HEK293 (cell line): ENCODE measurements at regions not wholly inside any gene's neighbourhood (a gene's known extent, or its start where the extent isn't known, plus 50 kb on each side); places are given as distances from the start of the nearest gene placed in this dataset.

Experiments used
- CTCF ChIA-PET: fragments of 350-600 bp; formaldehyde crosslinking; extraction: SDS; loops from one replicate; lab custom pipeline; 2021; ENCODE audit warnings: antibody characterized with exemption; lab: Yijun Ruan, JAX
- POLR2A ChIA-PET: fragments of 300-600 bp; formaldehyde crosslinking; extraction: SDS; loops from one replicate; lab custom pipeline; 2020; ENCODE audit warnings: antibody characterized with exemption, inconsistent platforms; lab: Yijun Ruan, JAX
- H3K27ac ChIP-seq: fragments of 200-500 bp; sonication (Bioruptor generic); 2 replicates; pipeline ENCODE4 v1.5.1; 2014; ENCODE audit warnings: low read depth, low read length, control low read depth, inconsistent platforms; ENCODE audit errors: extremely low read depth
- H3K36me3 ChIP-seq, 2 experiments: fragments of 200-500 bp in 1 of 2; sonication (Bioruptor generic) in 1 of 2; 1 replicate in 1 of 2; 2 replicates in 1 of 2; pipeline ENCODE4 v1.5.1; 2014 to 2017; ENCODE audit warnings: inconsistent platforms in 2 of 2, low read length in 2 of 2; ENCODE audit not compliant: control insufficient read depth in 2 of 2, insufficient read depth in 1 of 2
- H3K4me1 ChIP-seq: fragments of 200-500 bp; sonication (Bioruptor generic); 2 replicates; pipeline ENCODE4 v1.5.1; 2014; ENCODE audit warnings: mild to moderate bottlenecking, low read length, inconsistent platforms; ENCODE audit not compliant: control insufficient read depth, insufficient read depth
- H3K4me3 ChIP-seq: 2 replicates; pipeline ENCODE4 v1.5.1; 2011; ENCODE audit warnings: low read depth, mild to moderate bottlenecking, control low read depth, low read length, moderate library complexity
- H3K9me3 ChIP-seq: fragments of 200-500 bp; sonication (Bioruptor generic); 2 replicates; pipeline ENCODE4 v1.5.1; 2014; ENCODE audit warnings: low read depth, low read length, inconsistent platforms; ENCODE audit not compliant: control insufficient read depth, insufficient read depth
- BCL11A ChIP-seq: fragments of 450-650 bp; formaldehyde crosslinking; IDR thresholded peaks from 2 replicates; pipeline ENCODE4 v1.5.1; 2016; ENCODE audit warnings: low read depth, missing biosample characterization, missing genetic modification characterization
- INSM2 ChIP-seq: fragments of 450-650 bp; formaldehyde crosslinking; IDR thresholded peaks from 2 replicates; pipeline ENCODE4 v1.5.1; 2016; ENCODE audit warnings: missing biosample characterization, missing genetic modification characterization
- PATZ1 ChIP-seq: fragments of 450-650 bp; formaldehyde crosslinking; IDR thresholded peaks from 2 replicates; pipeline ENCODE4 v1.5.1; 2016; ENCODE audit warnings: missing biosample characterization, missing genetic modification characterization
- PRDM2 ChIP-seq: fragments of 450-650 bp; formaldehyde crosslinking; IDR thresholded peaks from 2 replicates; pipeline ENCODE4 v1.5.1; 2016; ENCODE audit warnings: missing biosample characterization, missing genetic modification characterization, borderline replicate concordance
- SP3 ChIP-seq: fragments of 450-650 bp; formaldehyde crosslinking; IDR thresholded peaks from 2 replicates; pipeline ENCODE4 v1.5.1; 2016; ENCODE audit warnings: missing biosample characterization, missing genetic modification characterization
- TRIM28 ChIP-seq: IDR thresholded peaks from 2 replicates; pipeline ENCODE4 v1.6.1; 2011; ENCODE audit warnings: low read length, control low read depth, borderline replicate concordance
- ZBTB7A ChIP-seq: fragments of 450-650 bp; formaldehyde crosslinking; IDR thresholded peaks from 2 replicates; pipeline ENCODE4 v1.5.1; 2016; ENCODE audit warnings: low read depth, missing biosample characterization, missing genetic modification characterization
- ZFP69B ChIP-seq: fragments of 450-650 bp; formaldehyde crosslinking; IDR thresholded peaks from 2 replicates; pipeline ENCODE4 v1.5.1; 2016; ENCODE audit warnings: missing biosample characterization, missing genetic modification characterization
- ZNF140 ChIP-seq: fragments of 450-650 bp; formaldehyde crosslinking; IDR thresholded peaks from 2 replicates; pipeline ENCODE4 v1.5.1; 2016; ENCODE audit warnings: missing biosample characterization, missing genetic modification characterization
- ZNF214 ChIP-seq: fragments of 450-650 bp; formaldehyde crosslinking; IDR thresholded peaks from 2 replicates; pipeline ENCODE4 v1.5.1; 2017; ENCODE audit warnings: missing biosample characterization, mild to moderate bottlenecking, missing genetic modification characterization, borderline replicate concordance
- ZNF24 ChIP-seq: fragments of 450-650 bp; formaldehyde crosslinking; IDR thresholded peaks from 2 replicates; pipeline ENCODE4 v1.5.1; 2016; ENCODE audit warnings: missing biosample characterization, missing genetic modification characterization
- ZNF280C ChIP-seq: fragments of 450-650 bp; formaldehyde crosslinking; IDR thresholded peaks from 2 replicates; pipeline ENCODE4 v1.5.1; 2016; ENCODE audit warnings: missing biosample characterization, missing genetic modification characterization
- ZNF433 ChIP-seq: fragments of 450-650 bp; formaldehyde crosslinking; IDR thresholded peaks from 2 replicates; pipeline ENCODE4 v1.5.1; 2016; ENCODE audit warnings: missing biosample characterization, missing genetic modification characterization, low read depth
- ZNF449 ChIP-seq: fragments of 450-650 bp; formaldehyde crosslinking; IDR thresholded peaks from 2 replicates; pipeline ENCODE4 v1.5.1; 2017; ENCODE audit warnings: missing biosample characterization, mild to moderate bottlenecking, missing genetic modification characterization, moderate library complexity
- ZNF48 ChIP-seq: fragments of 450-650 bp; formaldehyde crosslinking; IDR thresholded peaks from 2 replicates; pipeline ENCODE4 v1.5.1; 2016; ENCODE audit warnings: missing biosample characterization, missing genetic modification characterization
- ZNF629 ChIP-seq: fragments of 450-650 bp; formaldehyde crosslinking; IDR thresholded peaks from 2 replicates; pipeline ENCODE4 v1.5.1; 2017; ENCODE audit warnings: missing biosample characterization, missing genetic modification characterization
- ZNF677 ChIP-seq: fragments of 450-650 bp; IDR thresholded peaks from 2 replicates; pipeline ENCODE4 v1.5.0; 2018; ENCODE audit warnings: missing biosample characterization, mild to moderate bottlenecking, missing genetic modification characterization, moderate library complexity
- ZNF747 ChIP-seq: fragments of 450-650 bp; formaldehyde crosslinking; IDR thresholded peaks from 2 replicates; pipeline ENCODE4 v1.5.1; 2016; ENCODE audit warnings: missing biosample characterization, missing genetic modification characterization
- ZNF837 ChIP-seq: fragments of 450-650 bp; formaldehyde crosslinking; IDR thresholded peaks from 2 replicates; pipeline ENCODE4 v1.5.1; 2016; ENCODE audit warnings: missing biosample characterization, missing genetic modification characterization
- ZSCAN5A ChIP-seq: fragments of 450-650 bp; formaldehyde crosslinking; IDR thresholded peaks from 2 replicates; pipeline ENCODE4 v1.5.1; 2016; ENCODE audit warnings: missing biosample characterization, missing genetic modification characterization

- ChIA-PET POLR2A (no interaction called here), CTCF (no interaction called here)
- Histone ChIP-seq H3K9me3 (no peaks in the 10 kb centered on the region), H3K4me1 (no peaks in the 10 kb centered on the region), H3K4me3 (no peak overlapping the region), H3K36me3 (no peaks in the 10 kb centered on the region), H3K27ac (no peak overlapping the region)
- TF ChIP-seq ZBTB7A (tag by site-specific recombination) (no peak), ZNF140 (no peak), ZNF629 (tag by site-specific recombination) (no peak), ZFP69B (tag by site-specific recombination) (no peak), PRDM2 (no peak), INSM2 (tag by site-specific recombination) (no peak), SP3 (no peak), PATZ1 (tag by site-specific recombination) (no peak), ZNF677 (tag by site-specific recombination) (no peak), ZNF24 (tag by site-specific recombination) (no peak), BCL11A (tag by site-specific recombination) (no peak), ZNF837 (no peak), ZNF280C (no peak), ZSCAN5A (tag by site-specific recombination) (no peak), ZNF747 (tag by site-specific recombination) (no peak), ZNF48 (tag by site-specific recombination) (no peak), TRIM28 (no peak), ZNF214 (tag by site-specific recombination) (no peak), ZNF433 (tag by site-specific recombination) (no peak), ZNF449 (tag by site-specific recombination) (no peak)
These were observed 176.5 kb upstream of the UBASH3B start for GRCh38 chr11:122478986-122479385.
